Epithelial cell of esophagus (primary cell): ENCODE measurements at regions not wholly inside any gene's neighbourhood (a gene's known extent, or its start where the extent isn't known, plus 50 kb on each side); places are given as distances from the start of the nearest gene placed in this dataset.

Experiments used
- DNase-seq: peaks from one replicate; pipeline ENCODE4 v3.0.0; 2010; ENCODE audit warnings: low read depth
- H3K4me3 ChIP-seq: 2 replicates; pipeline ENCODE4 v1.5.1; 2011; ENCODE audit warnings: mild to moderate bottlenecking, low read length, control low read depth
- CTCF ChIP-seq: IDR thresholded peaks from 2 replicates; pipeline ENCODE4 v1.5.1; 2011; ENCODE audit warnings: low read depth, mild to moderate bottlenecking, low read length, control low read depth, inconsistent platforms; ENCODE audit not compliant: insufficient read depth; ENCODE audit errors: missing control alignments

- H3K4me3 ChIP-seq, result no peak overlapping the region
- no peak for TF ChIP-seq CTCF
- peak; percentile 63 for DNase-seq
These were observed 322.5 kb downstream of the HACE1 start for GRCh38 chr6:104537180-104537579.

GRCh38 chr6:104532462-104532861 lies 327.3 kb downstream of the HACE1 start:
- no peak for TF ChIP-seq CTCF
- no peak for DNase-seq
- no peak overlapping the region for H3K4me3 ChIP-seq

- no peak for TF ChIP-seq CTCF
- H3K4me3 ChIP-seq, result no peak overlapping the region
- DNase-seq, result no peak
These were observed 328.1 kb downstream of the HACE1 start for GRCh38 chr6:104531646-104532045.

- DNase-seq, result peak; percentile 15
- peak; percentile 40 for TF ChIP-seq CTCF
- H3K4me3 ChIP-seq, result no peak overlapping the region
These were observed 331.8 kb downstream of the HACE1 start for GRCh38 chr6:104527761-104528415.

GRCh38 chr6:104527311-104527710 lies 332.4 kb downstream of the HACE1 start:
- no peak for DNase-seq
- no peak for TF ChIP-seq CTCF
- H3K4me3 ChIP-seq, result no peak overlapping the region

GRCh38 chr6:104526376-104526775 lies 333.3 kb downstream of the HACE1 start:
- H3K4me3 ChIP-seq, result no peak overlapping the region
- no peak for DNase-seq
- no peak for TF ChIP-seq CTCF

GRCh38 chr6:104525677-104526322 lies 333.9 kb downstream of the HACE1 start:
- peak overlapping the region; percentile 26 for H3K4me3 ChIP-seq
- peak; percentile 81 for DNase-seq
- TF ChIP-seq CTCF, result peak; percentile 96
